ENCODE measurements at regions not wholly inside any gene's neighbourhood (a gene's known extent, or its start where the extent isn't known, plus 50 kb on each side); places are given as distances from the start of the nearest gene placed in this dataset.

- TF ChIP-seq CTCF (conservative IDR thresholded peaks at IDR 0.05; ENCODE audit: low read length) (no peak), EZH2phosphoT487 (IDR thresholded peaks at IDR 0.05; ENCODE audit: borderline replicate concordance) (no peak)
Observed at GRCh38 chr3:162534431-162534830, 1037.8 kb downstream of the OTOL1 start.

All from Loucy (cell line).